ENCODE measurements at regions not wholly inside any gene's neighbourhood (a gene's known extent, or its start where the extent isn't known, plus 50 kb on each side); places are given as distances from the start of the nearest gene placed in this dataset.

DNA sequence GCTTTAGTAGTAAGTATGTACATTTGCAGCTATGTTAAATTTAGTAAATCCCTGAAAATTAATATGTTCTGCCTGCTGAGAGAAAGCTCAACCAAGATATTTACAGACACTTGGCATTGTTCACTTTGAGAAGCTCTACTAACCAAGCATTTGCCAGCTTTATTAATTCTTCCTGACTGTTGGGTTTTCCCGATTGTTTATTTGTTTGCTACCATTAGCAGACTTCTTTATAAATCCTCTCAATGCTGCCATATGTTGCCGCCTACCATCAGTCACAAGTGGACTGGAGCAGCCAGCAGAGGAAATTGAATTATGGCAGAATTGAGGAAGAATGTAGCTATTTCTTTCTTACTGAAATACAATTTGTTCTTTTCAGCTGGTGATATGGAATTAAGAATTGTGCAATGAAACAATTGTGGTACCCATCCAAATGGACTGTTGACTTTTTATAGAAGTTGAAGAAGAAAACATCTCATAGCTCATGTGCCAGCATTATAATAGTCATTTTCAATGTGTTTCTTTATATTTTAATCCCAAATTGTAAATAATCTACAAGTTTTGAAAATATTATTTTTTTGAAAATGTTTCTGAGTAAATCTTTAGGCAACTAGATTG lies 588.7 kb upstream of the CDH6 start:
- no peak overlapping the region for H3K27ac ChIP-seq
- H3K9me3 ChIP-seq = no peaks in the 10 kb centered on the region
- DNase-seq (ENCODE audit: low spot score) = no peak
- H3K27me3 ChIP-seq (replicated peaks; ENCODE audit: insufficient read depth) = no peaks in the 10 kb centered on the region
- H3K4me1 ChIP-seq (replicated peaks) = no peaks in the 10 kb centered on the region
- H3K4me3 ChIP-seq = no peak overlapping the region
- TF ChIP-seq, protein P1, sequence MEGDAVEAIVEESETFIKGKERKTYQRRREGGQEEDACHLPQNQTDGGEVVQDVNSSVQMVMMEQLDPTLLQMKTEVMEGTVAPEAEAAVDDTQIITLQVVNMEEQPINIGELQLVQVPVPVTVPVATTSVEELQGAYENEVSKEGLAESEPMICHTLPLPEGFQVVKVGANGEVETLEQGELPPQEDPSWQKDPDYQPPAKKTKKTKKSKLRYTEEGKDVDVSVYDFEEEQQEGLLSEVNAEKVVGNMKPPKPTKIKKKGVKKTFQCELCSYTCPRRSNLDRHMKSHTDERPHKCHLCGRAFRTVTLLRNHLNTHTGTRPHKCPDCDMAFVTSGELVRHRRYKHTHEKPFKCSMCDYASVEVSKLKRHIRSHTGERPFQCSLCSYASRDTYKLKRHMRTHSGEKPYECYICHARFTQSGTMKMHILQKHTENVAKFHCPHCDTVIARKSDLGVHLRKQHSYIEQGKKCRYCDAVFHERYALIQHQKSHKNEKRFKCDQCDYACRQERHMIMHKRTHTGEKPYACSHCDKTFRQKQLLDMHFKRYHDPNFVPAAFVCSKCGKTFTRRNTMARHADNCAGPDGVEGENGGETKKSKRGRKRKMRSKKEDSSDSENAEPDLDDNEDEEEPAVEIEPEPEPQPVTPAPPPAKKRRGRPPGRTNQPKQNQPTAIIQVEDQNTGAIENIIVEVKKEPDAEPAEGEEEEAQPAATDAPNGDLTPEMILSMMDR (IDR thresholded peaks at IDR 0.05) = no peak
- TF ChIP-seq POLR2AphosphoS5 (IDR thresholded peaks at IDR 0.05) (no peak), POLR2A (IDR thresholded peaks at IDR 0.05) (no peak)
- intact Hi-C loops (cut with DNase I) = no loop called here
- H3K36me3 ChIP-seq = no peaks in the 10 kb centered on the region
- 89% methylated on average over 2 of the region's 2 CpGs for WGBS

DNA sequence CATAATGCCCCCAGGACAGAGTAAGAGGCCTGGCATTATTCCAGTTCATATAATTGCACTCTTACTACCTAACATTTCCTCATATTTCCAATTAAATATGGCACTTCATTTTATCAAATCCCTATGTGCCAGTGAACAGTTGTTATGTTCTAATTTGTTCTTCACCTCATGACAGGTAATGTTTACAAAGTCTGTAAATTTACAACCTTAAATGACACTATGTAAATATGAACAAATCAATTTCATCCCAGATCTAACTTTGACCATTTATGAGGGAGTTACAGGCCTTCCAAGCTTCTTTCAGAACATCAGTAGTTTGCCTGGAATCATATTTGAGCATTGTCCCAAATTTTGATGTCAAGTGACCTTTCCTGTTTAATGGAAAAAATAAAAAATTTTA lies 592.6 kb upstream of the CDH6 start:
- Histone ChIP-seq H3K9me3 (no peaks in the 10 kb centered on the region), H3K27me3 (replicated peaks; ENCODE audit: insufficient read depth) (no peaks in the 10 kb centered on the region), H3K36me3 (no peaks in the 10 kb centered on the region), H3K4me3 (no peak overlapping the region), H3K27ac (no peak overlapping the region), H3K4me1 (replicated peaks) (no peaks in the 10 kb centered on the region)
- intact Hi-C loops (cut with DNase I) = no loop called here
- TF ChIP-seq POLR2A (IDR thresholded peaks at IDR 0.05) (no peak), POLR2AphosphoS5 (IDR thresholded peaks at IDR 0.05) (no peak)
- TF ChIP-seq, protein P1 (IDR thresholded peaks at IDR 0.05) = no peak
- no peak for DNase-seq (ENCODE audit: low spot score)

DNA sequence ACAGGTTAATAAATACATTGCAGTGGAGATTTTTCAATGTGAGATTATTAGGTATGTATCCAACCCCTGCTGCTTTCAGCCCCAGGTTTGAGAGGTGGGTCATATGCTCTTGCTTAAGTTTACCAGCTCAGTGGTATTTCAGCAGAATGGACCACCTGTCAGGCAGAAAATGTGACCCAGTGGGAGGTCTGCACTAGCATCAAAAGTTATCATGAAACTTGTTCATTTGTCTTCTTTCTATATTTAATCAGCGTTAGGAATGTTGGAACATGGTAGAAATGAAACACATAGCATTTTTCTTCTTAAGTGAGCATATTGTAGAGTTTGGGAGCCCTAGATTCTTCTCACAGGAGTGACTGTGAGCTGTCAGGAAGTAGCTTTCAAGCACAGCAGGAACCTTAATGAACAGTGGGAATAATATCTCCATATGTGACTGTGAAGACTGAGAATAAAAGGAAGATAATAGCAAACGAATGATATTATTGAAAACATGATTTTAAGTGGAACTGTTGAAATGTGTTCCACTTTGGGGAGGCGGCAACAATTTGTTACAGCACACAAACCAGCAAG lies 596.9 kb upstream of the CDH6 start:
- WGBS = 73% methylated on average over 3 of the region's 3 CpGs
- no peaks in the 10 kb centered on the region for H3K27me3 ChIP-seq (replicated peaks; ENCODE audit: insufficient read depth)
- TF ChIP-seq, protein P1 (IDR thresholded peaks at IDR 0.05) = no peak
- no peak for TF ChIP-seq POLR2AphosphoS5 (IDR thresholded peaks at IDR 0.05)
- TF ChIP-seq POLR2A (IDR thresholded peaks at IDR 0.05) = no peak
- no peaks in the 10 kb centered on the region for H3K4me1 ChIP-seq (replicated peaks)
- H3K4me3 ChIP-seq = no peak overlapping the region
- no peaks in the 10 kb centered on the region for H3K36me3 ChIP-seq
- H3K9me3 ChIP-seq = no peaks in the 10 kb centered on the region
- no peak for DNase-seq (ENCODE audit: low spot score)
- intact Hi-C loops (cut with DNase I) = no loop called here
- no peak overlapping the region for H3K27ac ChIP-seq

DNA sequence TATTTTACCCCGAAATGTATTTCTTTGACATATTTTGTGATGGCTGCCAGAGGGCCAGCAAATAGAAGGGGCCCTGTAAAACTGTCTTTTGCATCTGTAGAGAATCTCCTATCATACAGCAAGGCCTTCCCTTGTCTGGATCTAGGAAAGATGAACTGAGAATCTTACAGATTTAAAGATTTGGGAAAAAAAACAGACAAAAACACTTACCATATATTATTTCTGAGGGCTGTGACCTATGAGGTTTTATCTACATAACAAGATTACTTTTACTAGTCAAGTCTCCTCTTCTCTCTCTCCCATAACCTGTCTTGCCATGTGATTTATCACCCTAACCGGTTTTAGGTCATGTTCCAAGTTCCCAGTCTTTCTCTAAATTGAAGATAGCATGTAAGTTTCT lies 599.2 kb upstream of the CDH6 start:
- no peaks in the 10 kb centered on the region for H3K4me1 ChIP-seq (replicated peaks)
- H3K27me3 ChIP-seq (replicated peaks; ENCODE audit: insufficient read depth) = no peaks in the 10 kb centered on the region
- no peak overlapping the region for H3K27ac ChIP-seq
- TF ChIP-seq, protein P1 (IDR thresholded peaks at IDR 0.05) = no peak
- TF ChIP-seq POLR2AphosphoS5 (IDR thresholded peaks at IDR 0.05) = no peak
- TF ChIP-seq POLR2A (IDR thresholded peaks at IDR 0.05) = no peak
- intact Hi-C loops (cut with DNase I) = no loop called here
- DNase-seq (ENCODE audit: low spot score) = no peak
- no peaks in the 10 kb centered on the region for H3K9me3 ChIP-seq
- no peaks in the 10 kb centered on the region for H3K36me3 ChIP-seq
- H3K4me3 ChIP-seq = no peak overlapping the region
- WGBS = 52% methylated on average over 2 of the region's 2 CpGs

DNA sequence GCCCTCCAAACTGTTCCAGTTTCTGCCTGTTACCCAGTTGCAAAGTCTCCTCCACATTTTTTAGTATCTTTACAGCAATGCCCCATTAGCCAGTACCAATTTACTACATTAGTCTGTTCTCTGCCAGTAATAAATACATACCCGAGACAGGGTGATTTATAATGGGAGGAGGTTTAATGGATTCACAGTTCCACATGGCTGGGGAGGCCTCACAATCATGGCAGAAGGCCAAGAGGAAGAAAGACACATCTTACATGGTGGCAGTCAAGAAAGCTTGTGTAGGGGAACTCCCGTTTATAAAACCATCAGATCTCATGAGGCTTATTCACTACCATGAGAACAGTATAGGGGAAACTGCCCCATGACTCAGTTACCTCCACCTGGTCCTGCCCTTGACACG lies 600.7 kb upstream of the CDH6 start:
- no peak for DNase-seq (ENCODE audit: low spot score)
- intact Hi-C loops (cut with DNase I) = no loop called here
- no peaks in the 10 kb centered on the region for H3K4me1 ChIP-seq (replicated peaks)

More for the DNA sequence above, 600.7 kb upstream of the CDH6 start:
- H3K27me3 ChIP-seq (replicated peaks; ENCODE audit: insufficient read depth) = no peaks in the 10 kb centered on the region
- WGBS = 57% methylated on average over 3 of the region's 3 CpGs
- H3K27ac ChIP-seq = no peak overlapping the region
- no peaks in the 10 kb centered on the region for H3K36me3 ChIP-seq
- no peak overlapping the region for H3K4me3 ChIP-seq
- TF ChIP-seq, protein P1 (IDR thresholded peaks at IDR 0.05) = no peak
- TF ChIP-seq POLR2A (IDR thresholded peaks at IDR 0.05) = no peak
- TF ChIP-seq POLR2AphosphoS5 (IDR thresholded peaks at IDR 0.05) = no peak
- no peaks in the 10 kb centered on the region for H3K9me3 ChIP-seq

Data from prostate gland (tissue), 2 donors.